ENCODE measurements at regions not wholly inside any gene's neighbourhood (a gene's known extent, or its start where the extent isn't known, plus 50 kb on each side); places are given as distances from the start of the nearest gene placed in this dataset.

GRCh38 chr2:145321344-145321743 lies 801.4 kb upstream of the ZEB2 start:
- POLR2A ChIA-PET (ENCODE audit: low non-redundant PET) = no interaction called here
- CTCF ChIA-PET = no interaction called here
- no peak for TF ChIP-seq CTCF (conservative IDR thresholded peaks at IDR 0.05; ENCODE audit: low read depth)
- no peak for DNase-seq (ENCODE audit: low spot score)
- H3K27ac ChIP-seq = no peak overlapping the region

DNA sequence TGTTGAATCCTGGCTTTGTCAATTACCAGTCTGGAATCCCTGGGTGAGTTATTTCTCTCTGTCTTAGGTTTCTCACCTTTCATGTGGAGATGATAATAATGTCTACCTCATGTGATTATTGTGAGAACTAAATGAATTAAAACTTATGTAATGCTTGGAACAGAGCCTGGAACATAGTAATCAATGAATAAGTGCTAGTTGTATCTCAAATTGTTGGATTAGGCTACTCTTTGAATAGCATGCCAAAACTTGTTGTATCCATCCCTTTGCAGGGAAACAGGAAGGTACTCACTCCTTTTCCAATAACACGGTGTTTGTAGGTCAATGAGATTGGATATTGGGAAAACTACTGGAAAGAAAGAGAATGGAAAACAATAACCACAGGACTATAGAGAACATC lies 796.6 kb upstream of the ZEB2 start:
- DNase-seq (ENCODE audit: low spot score) = no peak
- ChIA-PET POLR2A (ENCODE audit: low non-redundant PET) (no interaction called here), CTCF (no interaction called here)
- TF ChIP-seq CTCF (conservative IDR thresholded peaks at IDR 0.05; ENCODE audit: low read depth) = no peak
- H3K27ac ChIP-seq = no peak overlapping the region

DNA sequence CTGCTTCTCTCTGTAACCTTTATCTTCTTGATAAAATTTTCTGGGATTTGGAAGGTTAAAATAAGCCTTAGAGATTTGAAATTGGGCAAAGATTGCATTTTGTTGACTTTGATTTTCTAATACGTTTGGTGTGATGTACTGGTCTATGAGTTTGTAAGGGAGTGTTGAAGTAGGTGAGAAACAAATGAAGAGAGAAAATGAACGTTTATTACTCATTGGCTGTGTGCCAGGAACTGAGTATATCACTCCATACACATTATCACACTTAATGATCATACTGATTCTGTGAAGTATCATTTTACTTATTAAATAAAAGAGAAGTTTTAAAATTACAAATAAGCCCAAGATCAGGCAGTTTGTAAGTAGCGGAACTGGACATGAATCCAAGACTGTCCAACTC lies 795.1 kb upstream of the ZEB2 start:
- ChIA-PET CTCF (no interaction called here), POLR2A (ENCODE audit: low non-redundant PET) (no interaction called here)
- no peak for DNase-seq (ENCODE audit: low spot score)
- no peak for TF ChIP-seq CTCF (conservative IDR thresholded peaks at IDR 0.05; ENCODE audit: low read depth)
- H3K27ac ChIP-seq = no peak overlapping the region

DNA sequence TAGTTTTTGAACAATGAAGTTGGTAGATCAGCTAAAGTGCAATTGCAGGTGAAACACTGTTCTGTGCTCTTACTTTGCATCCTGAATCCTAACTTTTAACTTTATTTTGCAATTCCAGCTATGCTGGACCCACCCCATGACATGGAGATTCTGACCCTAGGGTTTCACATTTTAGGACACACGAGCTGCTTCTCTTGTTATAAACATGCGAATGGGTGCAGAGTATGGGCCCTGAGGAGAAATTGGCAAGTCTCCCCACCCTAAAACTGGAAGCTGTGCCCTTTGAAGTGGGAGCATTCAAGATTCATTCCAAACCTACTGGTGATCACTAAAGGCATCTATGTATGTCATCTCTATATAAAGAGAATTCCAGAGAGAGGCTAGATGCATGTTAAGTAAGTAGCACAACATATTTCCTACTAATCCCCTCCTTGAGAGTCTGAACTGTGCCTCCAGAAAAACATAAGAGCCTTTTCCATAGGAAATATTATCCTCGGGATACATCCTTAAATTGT lies 794.3 kb upstream of the ZEB2 start:
- POLR2A ChIA-PET (ENCODE audit: low non-redundant PET) = no interaction called here

DNA sequence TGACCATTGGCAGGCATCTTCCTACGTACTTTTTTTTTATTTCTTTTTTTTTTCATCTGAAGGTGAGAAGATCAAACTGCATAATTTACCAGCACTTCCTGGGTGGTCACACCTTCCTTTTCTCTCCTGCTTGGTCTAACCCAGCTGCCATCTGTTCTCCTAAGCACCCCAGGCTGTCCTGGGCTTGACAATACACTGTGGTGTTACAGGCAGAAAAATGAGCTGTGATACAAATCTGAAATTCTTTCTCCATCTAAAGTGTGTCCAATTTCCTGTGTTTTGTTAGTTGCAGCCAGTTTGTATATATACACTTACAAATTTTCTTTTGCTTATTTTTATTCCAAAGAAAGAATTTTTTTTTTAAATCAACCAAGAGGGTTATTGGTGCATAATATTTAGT lies 786.0 kb upstream of the ZEB2 start:
- no peak for DNase-seq (ENCODE audit: low spot score)
- no peak overlapping the region for H3K27ac ChIP-seq
- TF ChIP-seq CTCF (conservative IDR thresholded peaks at IDR 0.05; ENCODE audit: low read depth) = no peak
- CTCF ChIA-PET = no interaction called here
- POLR2A ChIA-PET (ENCODE audit: low non-redundant PET) = no interaction called here

More for the DNA sequence above, 794.3 kb upstream of the ZEB2 start:
- no peak for DNase-seq (ENCODE audit: low spot score)
- no peak overlapping the region for H3K27ac ChIP-seq
- CTCF ChIA-PET = interaction anchor here (0.6 kb wide), 1 partner anchor 579 kb away, joined by 3 read pairs; no protein-coding TSS in a partner anchor
- TF ChIP-seq CTCF (conservative IDR thresholded peaks at IDR 0.05; ENCODE audit: low read depth) = no peak

GRCh38 chr2:145304501-145304900 lies 784.6 kb upstream of the ZEB2 start:
- no peak overlapping the region for H3K27ac ChIP-seq
- DNase-seq (ENCODE audit: low spot score) = no peak
- ChIA-PET CTCF (no interaction called here), POLR2A (ENCODE audit: low non-redundant PET) (no interaction called here)
- no peak for TF ChIP-seq CTCF (conservative IDR thresholded peaks at IDR 0.05; ENCODE audit: low read depth)

DNA sequence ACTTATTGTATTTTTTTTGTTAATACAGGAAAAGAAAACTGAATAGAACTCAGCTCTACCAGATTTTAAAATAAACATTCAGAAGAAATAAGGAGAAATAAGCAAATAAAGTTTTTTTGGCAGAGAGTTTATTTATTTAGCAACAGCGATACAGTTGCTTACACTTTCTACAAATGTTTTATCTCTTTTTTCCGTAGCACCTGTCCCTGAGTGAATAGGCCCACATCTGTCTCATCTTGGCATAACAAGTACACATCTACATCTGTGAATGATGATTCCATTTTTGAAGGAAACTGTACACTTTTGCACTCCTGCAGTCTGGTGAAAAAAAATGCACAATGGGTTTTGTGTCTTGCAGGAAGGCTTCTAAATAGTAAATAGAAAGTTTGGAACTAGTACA lies 783.6 kb upstream of the ZEB2 start:
- POLR2A ChIA-PET (ENCODE audit: low non-redundant PET) = no interaction called here
- no peak for TF ChIP-seq CTCF (conservative IDR thresholded peaks at IDR 0.05; ENCODE audit: low read depth)
- H3K27ac ChIP-seq = no peak overlapping the region
- CTCF ChIA-PET = no interaction called here
- DNase-seq (ENCODE audit: low spot score) = no peak
